ENCODE measurements at regions not wholly inside any gene's neighbourhood (a gene's known extent, or its start where the extent isn't known, plus 50 kb on each side); places are given as distances from the start of the nearest gene placed in this dataset.

DNA sequence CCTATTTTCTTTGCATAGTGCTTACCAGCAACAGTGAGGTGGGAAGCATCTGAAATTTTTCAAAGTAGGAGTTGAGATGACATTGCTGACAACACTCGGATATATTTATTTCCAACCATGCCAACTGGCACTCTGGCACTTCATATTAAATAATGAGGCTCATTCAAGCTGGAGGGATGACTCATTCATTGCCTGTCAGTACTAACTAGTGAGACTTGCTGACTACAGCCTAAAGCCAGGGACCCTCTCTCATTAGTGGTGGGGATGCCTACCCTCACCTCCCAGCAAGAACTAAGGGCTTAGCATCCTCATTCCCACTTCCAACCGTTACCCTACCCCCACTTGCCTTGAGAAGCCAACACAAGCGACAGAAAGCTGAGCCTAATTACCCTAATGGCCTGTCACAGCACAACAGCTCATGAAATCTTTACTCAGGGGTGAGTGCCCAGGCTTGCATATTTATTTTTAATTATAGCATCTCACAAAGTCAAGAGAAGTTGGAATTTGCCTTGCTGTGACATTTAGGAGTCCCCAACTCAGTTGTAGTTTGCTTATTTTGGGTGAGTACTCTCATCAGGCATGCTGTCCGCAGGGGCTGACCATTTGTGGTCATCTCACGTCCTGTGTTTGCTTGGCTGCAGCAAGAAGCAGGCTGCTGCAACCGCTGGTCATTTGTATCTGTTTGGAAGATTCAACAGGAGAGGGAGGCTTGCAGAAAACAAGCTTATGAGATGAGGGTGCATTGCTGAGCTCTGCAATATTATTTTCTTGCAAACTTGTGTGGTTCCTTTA lies 181.6 kb upstream of the POU2AF2 start:
- TF ChIP-seq EZH2phosphoT487 (IDR thresholded peaks at IDR 0.05; ENCODE audit: borderline replicate concordance) (no peak), YY1 (IDR thresholded peaks at IDR 0.05; ENCODE audit: extremely low read depth, insufficient replicate concordance, low read depth, low read length) (no peak), EZH2 (IDR thresholded peaks at IDR 0.05) (no peak), RAD21 (IDR thresholded peaks at IDR 0.05; ENCODE audit: low read depth) (no peak), POLR2A (IDR thresholded peaks at IDR 0.05; ENCODE audit: borderline replicate concordance, extremely low read depth, insufficient read depth, insufficient read length) (no peak)
- TF ChIP-seq, protein P1, sequence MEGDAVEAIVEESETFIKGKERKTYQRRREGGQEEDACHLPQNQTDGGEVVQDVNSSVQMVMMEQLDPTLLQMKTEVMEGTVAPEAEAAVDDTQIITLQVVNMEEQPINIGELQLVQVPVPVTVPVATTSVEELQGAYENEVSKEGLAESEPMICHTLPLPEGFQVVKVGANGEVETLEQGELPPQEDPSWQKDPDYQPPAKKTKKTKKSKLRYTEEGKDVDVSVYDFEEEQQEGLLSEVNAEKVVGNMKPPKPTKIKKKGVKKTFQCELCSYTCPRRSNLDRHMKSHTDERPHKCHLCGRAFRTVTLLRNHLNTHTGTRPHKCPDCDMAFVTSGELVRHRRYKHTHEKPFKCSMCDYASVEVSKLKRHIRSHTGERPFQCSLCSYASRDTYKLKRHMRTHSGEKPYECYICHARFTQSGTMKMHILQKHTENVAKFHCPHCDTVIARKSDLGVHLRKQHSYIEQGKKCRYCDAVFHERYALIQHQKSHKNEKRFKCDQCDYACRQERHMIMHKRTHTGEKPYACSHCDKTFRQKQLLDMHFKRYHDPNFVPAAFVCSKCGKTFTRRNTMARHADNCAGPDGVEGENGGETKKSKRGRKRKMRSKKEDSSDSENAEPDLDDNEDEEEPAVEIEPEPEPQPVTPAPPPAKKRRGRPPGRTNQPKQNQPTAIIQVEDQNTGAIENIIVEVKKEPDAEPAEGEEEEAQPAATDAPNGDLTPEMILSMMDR (IDR thresholded peaks at IDR 0.05 in 2 of 3, conservative IDR thresholded peaks at IDR 0.05 in 1 of 3; ENCODE audit: borderline replicate concordance in 1 of 3, insufficient read depth in 1 of 3, low read depth in 2 of 3, low read length in 2 of 3), result no peak
- TF ChIP-seq, protein P2, sequence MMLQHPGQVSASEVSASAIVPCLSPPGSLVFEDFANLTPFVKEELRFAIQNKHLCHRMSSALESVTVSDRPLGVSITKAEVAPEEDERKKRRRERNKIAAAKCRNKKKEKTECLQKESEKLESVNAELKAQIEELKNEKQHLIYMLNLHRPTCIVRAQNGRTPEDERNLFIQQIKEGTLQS (IDR thresholded peaks at IDR 0.05), result no peak
